ENCODE measurements at regions not wholly inside any gene's neighbourhood (a gene's known extent, or its start where the extent isn't known, plus 50 kb on each side); places are given as distances from the start of the nearest gene placed in this dataset.

GRCh38 chr10:22852712-22853353, 75.0 kb upstream of the ARMC3 start:
- Histone ChIP-seq H3K27ac (no peak overlapping the region), H3K36me3 (no peaks in the 10 kb centered on the region), H3K4me3 (no peak overlapping the region), H3K27me3 (no peaks in the 10 kb centered on the region), H3K4me1 (peaks cover 0 to 23% (median 6%) of the 10 kb centered on the region in 3 donors), H3K9me3 (no peaks in the 10 kb centered on the region)
- ATAC-seq, result no peak
- 81 to 94% methylated on average over 5 to 6 of the region's 6 CpGs for WGBS, 2 donors (ENCODE audit: low coverage in 1 of 2)
- TF ChIP-seq CTCF (IDR thresholded peaks at IDR 0.05) (no peak), POLR2AphosphoS5 (IDR thresholded peaks at IDR 0.05) (no peak), POLR2A (IDR thresholded peaks at IDR 0.05) (no peak), EP300 (IDR thresholded peaks at IDR 0.05) (no peak)

- Histone ChIP-seq H3K27me3 (no peaks in the 10 kb centered on the region), H3K27ac (no peak overlapping the region), H3K36me3 (no peaks in the 10 kb centered on the region), H3K4me1 (peaks cover 0 to 23% (median 6%) of the 10 kb centered on the region in 3 donors), H3K4me3 (no peak overlapping the region), H3K9me3 (no peaks in the 10 kb centered on the region)
- WGBS, 2 donors (ENCODE audit: low coverage in 1 of 2), result 77 to 100% methylated on average over 1 to 5 of the region's 5 CpGs
- TF ChIP-seq POLR2AphosphoS5 (IDR thresholded peaks at IDR 0.05) (no peak), POLR2A (IDR thresholded peaks at IDR 0.05) (no peak)
- ATAC-seq, result no peak
These were observed 76.0 kb upstream of the ARMC3 start for GRCh38 chr10:22851865-22852239.

- TF ChIP-seq EP300 (IDR thresholded peaks at IDR 0.05), result no peak
- TF ChIP-seq CTCF (IDR thresholded peaks at IDR 0.05), result no peak
- TF ChIP-seq POLR2A (IDR thresholded peaks at IDR 0.05), result no peak
- TF ChIP-seq POLR2AphosphoS5 (IDR thresholded peaks at IDR 0.05), result no peak
- Histone ChIP-seq H3K4me1 (peaks cover 0 to 23% (median 6%) of the 10 kb centered on the region in 3 donors), H3K4me3 (no peak overlapping the region), H3K36me3 (no peaks in the 10 kb centered on the region), H3K27ac (peak overlapping the region in 3 of 4 donors; percentile 32 to 82 (median 74)), H3K27me3 (no peaks in the 10 kb centered on the region), H3K9me3 (no peaks in the 10 kb centered on the region)
- no peak for ATAC-seq
- WGBS, 2 donors (ENCODE audit: low coverage in 1 of 2), result 60% methylated on average over 1 of the region's 3 CpGs; no CpG with 5 or more reads in 1 of the 2 donors
These were observed 77.3 kb upstream of the ARMC3 start for GRCh38 chr10:22850541-22850940.

GRCh38 chr10:22849077-22849805, 78.6 kb upstream of the ARMC3 start:
- peaks cover 0 to 23% (median 6%) of the 10 kb centered on the region in 3 donors for H3K4me1 ChIP-seq
- peak; percentile 95 for ATAC-seq
- TF ChIP-seq POLR2AphosphoS5 (IDR thresholded peaks at IDR 0.05) (peak; percentile 95), POLR2A (IDR thresholded peaks at IDR 0.05) (no peak)
- no peaks in the 10 kb centered on the region for H3K36me3 ChIP-seq
- WGBS, 2 donors (ENCODE audit: low coverage in 1 of 2), result 33 to 38% methylated on average over 10 to 11 of the region's 12 CpGs
- H3K27me3 ChIP-seq, result no peaks in the 10 kb centered on the region
- H3K27ac ChIP-seq, result peak overlapping the region; percentile 32 to 82 (median 76)
- H3K9me3 ChIP-seq, result no peaks in the 10 kb centered on the region
- peak overlapping the region in 1 of 2 donors; percentile 10 for H3K4me3 ChIP-seq

GRCh38 chr10:22848509-22848908, 79.3 kb upstream of the ARMC3 start:
- Histone ChIP-seq H3K27ac (peak overlapping the region; percentile 32 to 82 (median 76)), H3K9me3 (no peaks in the 10 kb centered on the region), H3K27me3 (no peaks in the 10 kb centered on the region), H3K36me3 (no peaks in the 10 kb centered on the region), H3K4me1 (peaks cover 0 to 23% (median 6%) of the 10 kb centered on the region in 3 donors), H3K4me3 (no peak overlapping the region)
- ATAC-seq, result no peak
- 80 to 92% methylated on average over 4 of the region's 4 CpGs for WGBS, 2 donors (ENCODE audit: low coverage in 1 of 2)
- TF ChIP-seq EP300 (IDR thresholded peaks at IDR 0.05), result no peak
- TF ChIP-seq POLR2A (IDR thresholded peaks at IDR 0.05), result no peak
- no peak for TF ChIP-seq CTCF (IDR thresholded peaks at IDR 0.05)
- no peak for TF ChIP-seq POLR2AphosphoS5 (IDR thresholded peaks at IDR 0.05)
